Erythroblast (primary cell): ENCODE measurements at regions not wholly inside any gene's neighbourhood (a gene's known extent, or its start where the extent isn't known, plus 50 kb on each side); places are given as distances from the start of the nearest gene placed in this dataset.

ENCODE experiments used
- GATA1 ChIP-seq: IDR thresholded peaks from 2 replicates; pipeline ENCODE4 v1.6.1; 2011; ENCODE audit warnings: low read depth, mild to moderate bottlenecking, control low read depth, low read length, moderate library complexity
- POLR2A ChIP-seq: IDR thresholded peaks from 2 replicates; pipeline ENCODE4 v1.6.1; 2011; ENCODE audit warnings: mild to moderate bottlenecking, low read length

DNA sequence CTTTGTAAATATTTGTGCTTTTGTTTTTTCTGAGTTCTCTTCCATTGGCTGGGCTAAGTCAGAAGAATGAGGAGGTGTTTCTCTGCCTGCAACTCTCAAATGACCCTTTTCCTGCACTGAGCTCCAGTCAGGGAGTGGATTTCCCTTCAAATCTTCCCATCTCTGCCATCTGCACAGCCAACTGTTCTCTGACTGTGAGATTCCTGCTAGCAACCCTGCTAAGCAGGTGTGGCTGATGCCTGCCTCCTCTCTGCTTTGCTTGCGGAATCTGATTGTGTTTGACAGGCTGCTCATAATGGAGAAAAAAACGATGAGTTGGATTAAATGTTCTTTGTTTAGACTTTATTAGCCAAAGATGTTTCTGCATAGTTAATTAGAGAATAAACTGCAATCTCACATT, 519.8 kb downstream of the TMEM114 start:
- TF ChIP-seq POLR2A, result no peak
- no peak for TF ChIP-seq GATA1
